ENCODE measurements at regions not wholly inside any gene's neighbourhood (a gene's known extent, or its start where the extent isn't known, plus 50 kb on each side); places are given as distances from the start of the nearest gene placed in this dataset.
A peak's percentile ranks its signal among the peaks of the same experiment; 100 is the strongest.

- no peak for TF ChIP-seq ESRRG (CRISPR knock-in tag; IDR thresholded peaks at IDR 0.05)
- no peak for TF ChIP-seq ZNF8 (CRISPR knock-in tag; IDR thresholded peaks at IDR 0.05)
Observed at GRCh38 chr6:105997482-105997881, 88.7 kb upstream of the PRDM1 start (continued).

GRCh38 chr6:105995391-105995865 is 90.7 kb upstream of the PRDM1 start:
- ATAC-seq = peak; percentile 9; the same call in 2 of the 3 replicates
- TF ChIP-seq ESRRG (CRISPR knock-in tag; IDR thresholded peaks at IDR 0.05) (no peak), ISL1 (CRISPR knock-in tag; IDR thresholded peaks at IDR 0.05) (no peak), ZC3H10 (CRISPR knock-in tag; IDR thresholded peaks at IDR 0.05) (no peak), GLIS3 (CRISPR knock-in tag; IDR thresholded peaks at IDR 0.05) (no peak), SNAI2 (CRISPR knock-in tag; IDR thresholded peaks at IDR 0.05) (no peak), CSDC2 (CRISPR knock-in tag; IDR thresholded peaks at IDR 0.05) (no peak), ZNF565 (CRISPR knock-in tag; conservative IDR thresholded peaks at IDR 0.05; ENCODE audit: low read depth) (no peak), PPARA (CRISPR knock-in tag; IDR thresholded peaks at IDR 0.05; ENCODE audit: borderline replicate concordance) (no peak), POU6F1 (CRISPR knock-in tag; IDR thresholded peaks at IDR 0.05; ENCODE audit: borderline replicate concordance, low read depth) (no peak), OSR1 (CRISPR knock-in tag; IDR thresholded peaks at IDR 0.05) (no peak), TCF4 (CRISPR knock-in tag; IDR thresholded peaks at IDR 0.05; ENCODE audit: borderline replicate concordance) (no peak), PATZ1 (CRISPR knock-in tag; IDR thresholded peaks at IDR 0.05; ENCODE audit: borderline replicate concordance) (no peak), ZFP3 (CRISPR knock-in tag; IDR thresholded peaks at IDR 0.05) (no peak), RARB (CRISPR knock-in tag; IDR thresholded peaks at IDR 0.05) (no peak), ZFP30 (CRISPR knock-in tag; IDR thresholded peaks at IDR 0.05) (no peak), TSHZ2 (CRISPR knock-in tag; IDR thresholded peaks at IDR 0.05) (no peak), CREB5 (CRISPR knock-in tag; IDR thresholded peaks at IDR 0.05; ENCODE audit: low read depth) (no peak), ZNF70 (CRISPR knock-in tag; IDR thresholded peaks at IDR 0.05) (no peak), ZNF8 (CRISPR knock-in tag; IDR thresholded peaks at IDR 0.05) (no peak)

- no peak for TF ChIP-seq ARNTL (CRISPR knock-in tag; IDR thresholded peaks at IDR 0.05; ENCODE audit: borderline replicate concordance, low read depth)
- no peak for TF ChIP-seq BACH2 (CRISPR knock-in tag; IDR thresholded peaks at IDR 0.05; ENCODE audit: borderline replicate concordance)
- no peak for TF ChIP-seq TSHZ2 (CRISPR knock-in tag; IDR thresholded peaks at IDR 0.05)
- no peak for TF ChIP-seq ZNF70 (CRISPR knock-in tag; IDR thresholded peaks at IDR 0.05)
- TF ChIP-seq ZFP3 (CRISPR knock-in tag; IDR thresholded peaks at IDR 0.05) = no peak
- no peak for TF ChIP-seq ZNF8 (CRISPR knock-in tag; IDR thresholded peaks at IDR 0.05)
- TF ChIP-seq ZFP30 (CRISPR knock-in tag; IDR thresholded peaks at IDR 0.05) = no peak
- no peak for TF ChIP-seq CREB5 (CRISPR knock-in tag; IDR thresholded peaks at IDR 0.05; ENCODE audit: low read depth)
- no peak for TF ChIP-seq RARB (CRISPR knock-in tag; IDR thresholded peaks at IDR 0.05)
- no peak for TF ChIP-seq POU6F1 (CRISPR knock-in tag; IDR thresholded peaks at IDR 0.05; ENCODE audit: borderline replicate concordance, low read depth)
- TF ChIP-seq TOX (CRISPR knock-in tag; IDR thresholded peaks at IDR 0.05; ENCODE audit: borderline replicate concordance) = no peak
- no peak for TF ChIP-seq OSR1 (CRISPR knock-in tag; IDR thresholded peaks at IDR 0.05)
- TF ChIP-seq PPARA (CRISPR knock-in tag; IDR thresholded peaks at IDR 0.05; ENCODE audit: borderline replicate concordance) = no peak
- no peak for TF ChIP-seq CSDC2 (CRISPR knock-in tag; IDR thresholded peaks at IDR 0.05)
- ATAC-seq = peak; percentile 57
Observed at GRCh38 chr6:105994591-105995390, 91.3 kb upstream of the PRDM1 start.

All from SK-N-SH treated with all-trans-retinoic acid at 6 μM for 48 hours (cell line).